GM21717 (cell line): ENCODE measurements at regions not wholly inside any gene's neighbourhood (a gene's known extent, or its start where the extent isn't known, plus 50 kb on each side); places are given as distances from the start of the nearest gene placed in this dataset.

Experiments used
- ATAC-seq: cut with Tn5 transposase; IDR thresholded peaks from one replicate; pipeline ENCODE4 v1.9.1; 2021; ENCODE audit warnings: mild to moderate bottlenecking, moderate library complexity; ENCODE audit not compliant: unreplicated experiment

- ATAC-seq = no peak
Measured at GRCh38 chr3:72380711-72381493, 467.3 kb downstream of the SHQ1 start.

GRCh38 chr3:72380193-72380592 is 468.1 kb downstream of the SHQ1 start:
- no peak for ATAC-seq

- ATAC-seq = no peak
Measured at GRCh38 chr3:72379500-72380187, 468.6 kb downstream of the SHQ1 start.

GRCh38 chr3:72378287-72378686 is 470.0 kb downstream of the SHQ1 start:
- no peak for ATAC-seq

GRCh38 chr3:72376956-72377710 is 471.1 kb downstream of the SHQ1 start:
- ATAC-seq = no peak

GRCh38 chr3:72375237-72376076 is 472.8 kb downstream of the SHQ1 start:
- ATAC-seq = peak; percentile 61

- no peak for ATAC-seq
Measured at GRCh38 chr3:72373139-72373538, 475.1 kb downstream of the SHQ1 start.

GRCh38 chr3:72372161-72372560 is 476.1 kb downstream of the SHQ1 start:
- no peak for ATAC-seq

GRCh38 chr3:72371431-72371830 is 476.8 kb downstream of the SHQ1 start:
- ATAC-seq = no peak

- ATAC-seq = no peak
Measured at GRCh38 chr3:72370947-72371346, 477.3 kb downstream of the SHQ1 start.

GRCh38 chr3:72369681-72370080 is 478.6 kb downstream of the SHQ1 start:
- ATAC-seq = no peak

- no peak for ATAC-seq
Measured at GRCh38 chr3:72368331-72368975, 479.8 kb downstream of the SHQ1 start.

GRCh38 chr3:72361990-72362389 is 486.3 kb downstream of the SHQ1 start:
- no peak for ATAC-seq

- no peak for ATAC-seq
Measured at GRCh38 chr3:72359743-72360142, 488.5 kb downstream of the SHQ1 start.

GRCh38 chr3:72355168-72355567 is 493.1 kb downstream of the SHQ1 start:
- no peak for ATAC-seq

GRCh38 chr3:72354486-72354885 is 493.8 kb downstream of the SHQ1 start:
- no peak for ATAC-seq

- no peak for ATAC-seq
Measured at GRCh38 chr3:72353236-72354128, 494.8 kb downstream of the SHQ1 start.

GRCh38 chr3:72352176-72352575 is 496.1 kb downstream of the SHQ1 start:
- ATAC-seq = no peak

- ATAC-seq = no peak
Measured at GRCh38 chr3:72351536-72351935, 496.7 kb downstream of the SHQ1 start.
